ENCODE measurements at regions not wholly inside any gene's neighbourhood (a gene's known extent, or its start where the extent isn't known, plus 50 kb on each side); places are given as distances from the start of the nearest gene placed in this dataset.
"Not testable (repeated sequence)": the region's sequence is repeated elsewhere in the genome, so short reads cannot be mapped to it uniquely, and the experiment has no call there.

- no peaks in the 10 kb centered on the region for H3K36me3 ChIP-seq (ENCODE audit: control insufficient read depth, insufficient read depth, low read length)
- no peaks in the 10 kb centered on the region for H3K9me3 ChIP-seq (ENCODE audit: control insufficient read depth, insufficient read depth, low read depth, low read length)
- H3K4me3 ChIP-seq (ENCODE audit: low read depth, low read length), result no peak overlapping the region
- no peak overlapping the region for H3K27ac ChIP-seq (ENCODE audit: low read depth, low read length)
- H3K9ac ChIP-seq (ENCODE audit: low read length), result no peak overlapping the region
- peaks cover 13% of the 10 kb centered on the region; the same call in 1 of the 2 replicates for H3K4me1 ChIP-seq (ENCODE audit: control insufficient read depth, insufficient read depth, low read length)
- H3K27me3 ChIP-seq (ENCODE audit: control insufficient read depth, insufficient read depth, low read length), result no peaks in the 10 kb centered on the region
Measured at GRCh38 chr3:177838766-177839350, 641.6 kb upstream of the TBL1XR1 start.

- Histone ChIP-seq H3K9ac (ENCODE audit: low read length) (no peak overlapping the region), H3K4me3 (ENCODE audit: low read depth, low read length) (no peak overlapping the region), H3K4me1 (ENCODE audit: control insufficient read depth, insufficient read depth, low read length) (0 out of 2 replicates have a peak, but pooled peaks cover 3% of the 10 kb centered on the region), H3K36me3 (ENCODE audit: control insufficient read depth, insufficient read depth, low read length) (no peaks in the 10 kb centered on the region), H3K27ac (ENCODE audit: low read depth, low read length) (no peak overlapping the region), H3K27me3 (ENCODE audit: control insufficient read depth, insufficient read depth, low read length) (no peaks in the 10 kb centered on the region), H3K9me3 (ENCODE audit: control insufficient read depth, insufficient read depth, low read depth, low read length) (no peaks in the 10 kb centered on the region)
Measured at GRCh38 chr3:177842302-177842701, 645.0 kb upstream of the TBL1XR1 start.

- H3K36me3 ChIP-seq (ENCODE audit: control insufficient read depth, insufficient read depth, low read length), result no peaks in the 10 kb centered on the region
- H3K4me1 ChIP-seq (ENCODE audit: control insufficient read depth, insufficient read depth, low read length), result 0 out of 2 replicates have a peak, but pooled peaks cover 3% of the 10 kb centered on the region
- no peak overlapping the region for H3K4me3 ChIP-seq (ENCODE audit: low read depth, low read length)
- H3K27me3 ChIP-seq (ENCODE audit: control insufficient read depth, insufficient read depth, low read length), result no peaks in the 10 kb centered on the region
- H3K9me3 ChIP-seq (ENCODE audit: control insufficient read depth, insufficient read depth, low read depth, low read length), result no peaks in the 10 kb centered on the region
- H3K9ac ChIP-seq (ENCODE audit: low read length), result no peak overlapping the region
- no peak overlapping the region for H3K27ac ChIP-seq (ENCODE audit: low read depth, low read length)
Measured at GRCh38 chr3:177842743-177843734, 645.8 kb upstream of the TBL1XR1 start.

- Histone ChIP-seq H3K4me1 (ENCODE audit: control insufficient read depth, insufficient read depth, low read length) (no peaks in the 10 kb centered on the region), H3K9ac (ENCODE audit: low read length) (no peak overlapping the region), H3K27ac (ENCODE audit: low read depth, low read length) (no peak overlapping the region), H3K9me3 (ENCODE audit: control insufficient read depth, insufficient read depth, low read depth, low read length) (no peaks in the 10 kb centered on the region), H3K4me3 (ENCODE audit: low read depth, low read length) (no peak overlapping the region), H3K36me3 (ENCODE audit: control insufficient read depth, insufficient read depth, low read length) (no peaks in the 10 kb centered on the region), H3K27me3 (ENCODE audit: control insufficient read depth, insufficient read depth, low read length) (no peaks in the 10 kb centered on the region)
Measured at GRCh38 chr3:177852001-177852807, 654.9 kb upstream of the TBL1XR1 start.

GRCh38 chr3:177855021-177855420 is 657.7 kb upstream of the TBL1XR1 start:
- H3K9ac ChIP-seq (ENCODE audit: low read length), result no peak overlapping the region
- H3K4me3 ChIP-seq (ENCODE audit: low read depth, low read length), result no peak overlapping the region
- no peaks in the 10 kb centered on the region for H3K27me3 ChIP-seq (ENCODE audit: control insufficient read depth, insufficient read depth, low read length)
- no peaks in the 10 kb centered on the region for H3K4me1 ChIP-seq (ENCODE audit: control insufficient read depth, insufficient read depth, low read length)
- H3K36me3 ChIP-seq (ENCODE audit: control insufficient read depth, insufficient read depth, low read length), result no peaks in the 10 kb centered on the region
- no peak overlapping the region for H3K27ac ChIP-seq (ENCODE audit: low read depth, low read length)
- H3K9me3 ChIP-seq (ENCODE audit: control insufficient read depth, insufficient read depth, low read depth, low read length), result no peaks in the 10 kb centered on the region

GRCh38 chr3:177860184-177860583 is 662.9 kb upstream of the TBL1XR1 start:
- H3K9me3 ChIP-seq (ENCODE audit: control insufficient read depth, insufficient read depth, low read depth, low read length), result peaks cover 2% of the 10 kb centered on the region; the same call in 1 of the 2 replicates
- H3K4me1 ChIP-seq (ENCODE audit: control insufficient read depth, insufficient read depth, low read length), result no peaks in the 10 kb centered on the region
- H3K9ac ChIP-seq (ENCODE audit: low read length), result no peak overlapping the region
- no peaks in the 10 kb centered on the region for H3K36me3 ChIP-seq (ENCODE audit: control insufficient read depth, insufficient read depth, low read length)
- H3K27ac ChIP-seq (ENCODE audit: low read depth, low read length), result no peak overlapping the region
- no peak overlapping the region for H3K4me3 ChIP-seq (ENCODE audit: low read depth, low read length)
- H3K27me3 ChIP-seq (ENCODE audit: control insufficient read depth, insufficient read depth, low read length), result no peaks in the 10 kb centered on the region

- Histone ChIP-seq H3K9ac (ENCODE audit: low read length) (no peak overlapping the region), H3K4me3 (ENCODE audit: low read depth, low read length) (no peak overlapping the region), H3K27ac (ENCODE audit: low read depth, low read length) (no peak overlapping the region), H3K27me3 (ENCODE audit: control insufficient read depth, insufficient read depth, low read length) (no peaks in the 10 kb centered on the region), H3K36me3 (ENCODE audit: control insufficient read depth, insufficient read depth, low read length) (no peaks in the 10 kb centered on the region), H3K4me1 (ENCODE audit: control insufficient read depth, insufficient read depth, low read length) (no peaks in the 10 kb centered on the region), H3K9me3 (ENCODE audit: control insufficient read depth, insufficient read depth, low read depth, low read length) (peaks cover 2% of the 10 kb centered on the region; the same call in 1 of the 2 replicates)
Measured at GRCh38 chr3:177862962-177863491, 665.7 kb upstream of the TBL1XR1 start.

GRCh38 chr3:177871267-177871666 is 665.0 kb upstream of the KCNMB2 start:
- H3K4me3 ChIP-seq (ENCODE audit: low read depth, low read length); H3K27me3 ChIP-seq (ENCODE audit: control insufficient read depth, insufficient read depth, low read length); H3K4me1 ChIP-seq (ENCODE audit: control insufficient read depth, insufficient read depth, low read length); H3K36me3 ChIP-seq (ENCODE audit: control insufficient read depth, insufficient read depth, low read length); H3K9me3 ChIP-seq (ENCODE audit: control insufficient read depth, insufficient read depth, low read depth, low read length); H3K9ac ChIP-seq (ENCODE audit: low read length); H3K27ac ChIP-seq (ENCODE audit: low read depth, low read length): not testable (repeated sequence)

GRCh38 chr3:177878192-177878591 is 658.0 kb upstream of the KCNMB2 start:
- H3K9me3 ChIP-seq (ENCODE audit: control insufficient read depth, insufficient read depth, low read depth, low read length), result no peaks in the 10 kb centered on the region

GRCh38 chr3:177878957-177879356 is 657.3 kb upstream of the KCNMB2 start:
- Histone ChIP-seq H3K36me3 (ENCODE audit: control insufficient read depth, insufficient read depth, low read length) (no peaks in the 10 kb centered on the region), H3K9ac (ENCODE audit: low read length) (no peak overlapping the region), H3K9me3 (ENCODE audit: control insufficient read depth, insufficient read depth, low read depth, low read length) (no peaks in the 10 kb centered on the region), H3K4me3 (ENCODE audit: low read depth, low read length) (no peak overlapping the region), H3K27me3 (ENCODE audit: control insufficient read depth, insufficient read depth, low read length) (no peaks in the 10 kb centered on the region), H3K4me1 (ENCODE audit: control insufficient read depth, insufficient read depth, low read length) (peaks cover 5% of the 10 kb centered on the region; the same call in 1 of the 2 replicates), H3K27ac (ENCODE audit: low read depth, low read length) (no peak overlapping the region)

More at GRCh38 chr3:177878192-177878591, 658.0 kb upstream of the KCNMB2 start:
- no peaks in the 10 kb centered on the region for H3K27me3 ChIP-seq (ENCODE audit: control insufficient read depth, insufficient read depth, low read length)
- H3K36me3 ChIP-seq (ENCODE audit: control insufficient read depth, insufficient read depth, low read length), result no peaks in the 10 kb centered on the region
- no peak overlapping the region for H3K9ac ChIP-seq (ENCODE audit: low read length)
- H3K27ac ChIP-seq (ENCODE audit: low read depth, low read length), result no peak overlapping the region
- H3K4me3 ChIP-seq (ENCODE audit: low read depth, low read length), result no peak overlapping the region
- peaks cover 5% of the 10 kb centered on the region; the same call in 1 of the 2 replicates for H3K4me1 ChIP-seq (ENCODE audit: control insufficient read depth, insufficient read depth, low read length)

Data from HUES6 (cell line).